SU-DHL-6 (cell line): ENCODE measurements at regions not wholly inside any gene's neighbourhood (a gene's known extent, or its start where the extent isn't known, plus 50 kb on each side); places are given as distances from the start of the nearest gene placed in this dataset.

Source experiments
- CTCF ChIP-seq: fragments of 200-600 bp; sonication (generic); IDR thresholded peaks from one replicate; pipeline ENCODE4 v1.5.1; 2017; ENCODE audit warnings: antibody characterized with exemption, mild to moderate bottlenecking, low read length, moderate library complexity; ENCODE audit not compliant: insufficient read depth, poor library complexity, severe bottlenecking
- EZH2phosphoT487 ChIP-seq: fragments of 200-600 bp; sonication (generic), shearing (Covaris generic); conservative IDR thresholded peaks from 2 replicates; pipeline ENCODE4 v1.6.1; 2018; ENCODE audit warnings: mild to moderate bottlenecking, antibody characterized with exemption, low read length, moderate library complexity, mixed read lengths

- TF ChIP-seq CTCF, result no peak
- no peak for TF ChIP-seq EZH2phosphoT487
Measured at GRCh38 chr2:181324912-181325311, 132.3 kb upstream of the ITGA4 start.
